ENCODE measurements at regions not wholly inside any gene's neighbourhood (a gene's known extent, or its start where the extent isn't known, plus 50 kb on each side); places are given as distances from the start of the nearest gene placed in this dataset.
A peak's percentile ranks its signal among the peaks of the same experiment; 100 is the strongest.

- peak; percentile 87 for TF ChIP-seq CTCF (IDR thresholded peaks at IDR 0.05; ENCODE audit: low read depth, low read length)
- no peak for TF ChIP-seq EZH2phosphoT487 (IDR thresholded peaks at IDR 0.05; ENCODE audit: low read depth)
Measured at GRCh38 chr12:45130881-45131281, 80.0 kb upstream of the DBX2 start.
